Activated CD8-positive, alpha-beta memory T cell treated with anti-CD3 and anti-CD28 coated beads for 4 hours (primary cell): ENCODE measurements at regions not wholly inside any gene's neighbourhood (a gene's known extent, or its start where the extent isn't known, plus 50 kb on each side); places are given as distances from the start of the nearest gene placed in this dataset.

ENCODE experiments used
- DNase-seq, 2 donors: peaks; one replicate each; pipeline ENCODE4 v3.0.0-alpha.2; 2020; ENCODE audit warnings: low read depth in 2 of 2

DNA sequence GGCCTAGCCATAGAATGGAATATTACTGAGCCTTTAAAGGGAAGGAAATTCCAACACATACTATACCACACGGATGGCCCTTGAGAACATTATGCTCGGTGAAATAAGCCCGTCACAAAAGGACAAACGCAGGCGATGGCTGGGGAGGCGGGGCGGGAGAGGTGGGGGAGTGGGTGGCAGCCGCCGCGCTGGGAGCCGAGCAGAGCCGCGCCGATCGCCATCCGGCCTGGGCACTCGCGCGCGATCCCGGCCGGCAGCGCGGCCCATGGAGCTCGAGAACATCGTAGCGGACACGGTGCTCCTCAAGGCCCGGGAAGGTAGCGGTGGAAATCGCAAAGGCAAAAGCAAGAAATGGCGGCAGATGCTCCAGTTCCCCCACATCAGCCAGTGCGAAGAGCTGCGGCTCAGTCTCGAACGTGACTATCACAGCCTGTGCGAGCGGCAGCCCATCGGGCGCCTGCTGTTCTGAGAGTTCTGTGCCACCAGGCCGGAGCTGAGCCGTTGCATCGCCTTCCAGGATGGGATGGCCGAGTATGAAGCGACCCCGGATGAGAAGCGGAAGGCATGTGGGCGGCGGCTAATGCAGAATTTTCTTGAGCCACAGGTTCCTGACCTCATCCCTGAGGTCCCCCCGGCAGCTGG lies 140.1 kb downstream of the ZDHHC20 start:
- DNase-seq, result no peak

DNA sequence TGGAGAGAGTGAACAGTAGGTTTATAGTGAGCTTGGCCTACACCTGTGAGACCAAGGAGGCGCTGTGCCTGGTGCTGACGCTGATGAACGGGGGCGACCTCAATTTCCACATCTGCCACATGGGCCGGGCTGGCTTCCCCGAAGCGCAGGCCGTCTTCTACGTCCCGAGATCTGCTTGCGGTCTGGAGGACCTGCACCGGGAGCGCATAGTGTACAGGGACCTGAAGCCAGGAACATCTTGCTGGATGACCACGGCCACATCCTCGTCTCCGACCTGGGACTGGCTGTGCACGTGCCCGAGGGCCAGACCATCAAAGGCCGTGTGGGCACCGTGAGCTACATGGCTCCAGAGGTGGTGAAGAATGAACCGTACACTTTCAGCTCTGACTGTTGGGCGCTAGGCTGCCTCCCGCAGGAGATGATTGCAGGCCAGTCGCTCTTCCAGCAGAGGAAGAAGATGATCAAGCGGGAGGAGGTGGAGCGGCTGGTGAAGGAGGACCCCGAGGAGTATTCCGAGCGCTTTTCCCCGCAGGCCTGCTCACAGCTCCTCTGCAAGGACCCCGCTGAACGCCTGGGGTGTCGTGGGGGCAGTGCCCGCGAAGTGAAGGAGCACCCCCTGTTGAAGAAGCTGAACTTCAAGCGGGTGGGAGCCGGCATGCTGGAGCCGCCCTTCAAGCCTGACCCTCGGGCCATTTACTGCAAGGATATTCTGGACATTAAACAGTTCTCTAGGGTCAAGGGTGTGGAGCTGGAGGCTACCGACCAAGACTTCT lies 139.0 kb downstream of the ZDHHC20 start:
- DNase-seq, result no peak

DNA sequence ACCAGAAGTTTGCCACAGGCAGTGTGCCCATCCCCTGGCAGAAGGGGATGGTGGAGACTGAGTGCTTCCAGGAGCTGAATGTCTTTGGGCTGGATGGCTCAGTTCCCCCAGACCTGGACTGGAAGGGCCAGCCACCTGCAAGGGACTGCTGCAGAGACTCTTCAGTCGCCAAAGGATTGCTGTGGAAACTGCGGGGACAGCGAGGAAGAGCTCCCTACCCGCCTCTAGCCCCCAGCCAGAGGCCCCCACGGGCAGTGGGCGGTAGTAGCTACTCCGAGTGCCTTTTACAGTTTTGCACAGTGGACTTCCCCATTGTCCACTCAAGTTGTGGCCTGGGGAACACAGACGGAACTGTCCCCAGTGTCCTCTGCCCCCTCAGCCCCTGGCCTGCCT lies 138.5 kb downstream of the ZDHHC20 start:
- DNase-seq, result no peak

DNA sequence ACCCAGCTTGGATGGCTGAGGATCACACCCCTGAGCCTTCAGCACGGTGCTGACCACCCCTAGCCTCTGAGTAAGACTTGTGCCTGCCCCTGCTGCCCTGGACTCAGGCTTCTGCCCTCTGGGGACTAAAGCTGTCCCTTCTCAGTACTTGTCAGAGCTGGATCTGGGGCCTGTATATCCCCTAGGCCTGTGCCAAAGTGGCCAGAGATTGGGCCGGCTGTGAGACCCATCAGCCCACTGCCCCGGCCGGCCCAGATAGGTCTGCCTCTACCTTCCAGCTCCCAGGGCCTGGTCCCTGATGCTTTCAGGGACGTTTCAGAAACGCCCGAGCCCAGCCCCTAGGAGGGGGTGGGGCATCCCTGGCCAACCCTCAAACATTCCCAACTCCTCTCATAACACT lies 137.8 kb downstream of the ZDHHC20 start:
- DNase-seq, result no peak

DNA sequence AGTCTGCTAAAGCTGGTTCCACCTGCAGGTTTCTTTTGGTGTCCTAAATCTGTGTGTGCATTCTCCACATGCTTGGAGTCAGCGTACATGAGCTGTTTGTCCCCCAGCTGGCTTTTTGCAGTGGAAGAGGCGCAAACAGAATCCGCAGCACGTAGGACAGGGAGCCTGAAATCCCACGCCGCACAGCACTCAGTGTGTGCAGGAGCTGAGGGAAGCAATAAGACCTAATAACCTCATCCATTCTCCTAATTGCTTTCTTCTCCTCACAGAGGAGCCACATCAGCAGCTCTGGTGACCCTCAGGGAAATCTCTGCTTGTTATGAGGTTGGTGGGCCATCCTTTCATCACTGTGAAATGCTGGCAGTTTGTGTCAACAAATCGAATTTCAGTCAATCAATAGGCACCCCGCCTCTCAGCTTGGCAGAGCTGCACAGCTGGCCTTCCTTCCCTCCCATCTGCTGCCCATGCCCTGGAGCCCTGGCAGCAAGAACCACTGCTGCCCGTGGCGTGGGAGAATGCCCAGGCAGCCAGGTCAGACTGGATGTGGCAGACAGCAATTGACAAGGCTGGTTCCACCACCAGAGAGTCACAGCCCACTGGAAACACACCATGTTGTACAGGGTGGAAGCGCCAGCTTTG lies 136.7 kb downstream of the ZDHHC20 start:
- DNase-seq, result no peak
